Activated naive CD4-positive, alpha-beta T cell treated with anti-CD3 and anti-CD28 coated beads, Interleukin-2, amount 10 ng/mL, durations not matched to agents 7 days and 5 days (primary cell): ENCODE measurements at regions not wholly inside any gene's neighbourhood (a gene's known extent, or its start where the extent isn't known, plus 50 kb on each side); places are given as distances from the start of the nearest gene placed in this dataset.

Source experiments
- CTCF ChIA-PET: fragments of 350-600 bp; sonication (Branson Sonifier 250); formaldehyde crosslinking; loops from one replicate; lab custom pipeline; 2021; ENCODE audit warnings: antibody characterized with exemption; lab: Charles Lee
- DNase-seq: peaks from one replicate; pipeline ENCODE4 v3.0.0-alpha.2; 2020
- H3K27ac Mint-ChIP-seq: one replicate; pipeline ENCODE4 v1.8.0; 2021; ENCODE audit warnings: mild to moderate bottlenecking, moderate library complexity, mixed read lengths
- H3K27me3 Mint-ChIP-seq: one replicate; pipeline ENCODE4 v1.8.0; 2021; ENCODE audit warnings: mild to moderate bottlenecking, mixed read lengths
- H3K36me3 Mint-ChIP-seq: one replicate; pipeline ENCODE4 v1.8.0; 2021; ENCODE audit warnings: mixed read lengths
- H3K4me1 Mint-ChIP-seq: one replicate; pipeline ENCODE4 v1.8.0; 2021; ENCODE audit warnings: mixed read lengths
- H3K4me3 Mint-ChIP-seq: one replicate; pipeline ENCODE4 v1.8.0; 2021; ENCODE audit warnings: mild to moderate bottlenecking, moderate library complexity, mixed read lengths
- H3K9me3 Mint-ChIP-seq: one replicate; pipeline ENCODE4 v1.8.0; 2021; ENCODE audit warnings: mixed read lengths

- H3K4me1 Mint-ChIP-seq = no peaks in the 10 kb centered on the region
These were observed 342.6 kb downstream of the C4orf33 start for GRCh38 chr4:129438456-129438981.

GRCh38 chr4:129446074-129446473 is 350.1 kb downstream of the C4orf33 start:
- no peak for DNase-seq
- no peak overlapping the region for H3K4me3 Mint-ChIP-seq
- CTCF ChIA-PET = no interaction called here
- no peaks in the 10 kb centered on the region for H3K36me3 Mint-ChIP-seq
- H3K27me3 Mint-ChIP-seq = no peaks in the 10 kb centered on the region
- H3K9me3 Mint-ChIP-seq = no peaks in the 10 kb centered on the region
- no peaks in the 10 kb centered on the region for H3K4me1 Mint-ChIP-seq
- H3K27ac Mint-ChIP-seq = no peak overlapping the region

More at GRCh38 chr4:129438456-129438981, 342.6 kb downstream of the C4orf33 start:
- Mint-ChIP-seq H3K4me3 (no peak overlapping the region), H3K36me3 (no peaks in the 10 kb centered on the region), H3K9me3 (no peaks in the 10 kb centered on the region), H3K27ac (no peak overlapping the region), H3K27me3 (no peaks in the 10 kb centered on the region)
- DNase-seq = no peak
- CTCF ChIA-PET = no interaction called here

DNA sequence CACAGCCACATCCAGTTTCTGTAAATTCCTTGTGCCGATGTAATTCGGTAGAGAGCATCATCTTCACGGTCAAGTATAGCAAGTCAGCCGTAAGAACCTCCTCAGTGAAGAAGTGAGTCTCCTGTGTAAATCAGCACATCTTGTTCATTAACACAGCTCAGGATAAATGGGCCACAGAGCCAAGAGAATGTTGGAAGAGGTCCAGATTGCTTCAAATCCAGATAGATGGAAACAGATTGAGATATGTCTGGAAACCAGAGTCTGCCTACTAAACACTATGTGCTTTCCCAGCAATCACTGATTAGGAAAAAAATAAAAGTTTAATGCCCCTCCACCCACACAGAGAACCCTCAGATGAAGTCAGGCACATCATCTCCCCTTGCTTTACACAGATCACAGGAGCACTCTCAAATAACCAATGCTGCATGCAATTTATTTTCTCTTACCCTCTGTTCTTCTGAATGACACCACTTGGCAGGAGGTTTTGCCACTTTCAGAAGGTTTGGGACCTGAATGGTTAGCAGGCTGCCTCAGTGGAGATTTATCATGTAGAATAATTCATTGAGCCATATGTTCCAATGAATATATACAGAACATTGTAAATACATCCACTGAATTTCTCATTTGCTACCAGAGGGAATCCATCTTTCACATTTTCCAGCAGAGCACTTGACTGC is 357.7 kb downstream of the C4orf33 start:
- Mint-ChIP-seq H3K27me3 (no peaks in the 10 kb centered on the region), H3K4me1 (no peaks in the 10 kb centered on the region), H3K4me3 (no peak overlapping the region), H3K9me3 (no peaks in the 10 kb centered on the region), H3K27ac (no peak overlapping the region), H3K36me3 (no peaks in the 10 kb centered on the region)
- DNase-seq = no peak
- CTCF ChIA-PET = no interaction called here

- no peak overlapping the region for H3K4me3 Mint-ChIP-seq
- H3K36me3 Mint-ChIP-seq = no peaks in the 10 kb centered on the region
- CTCF ChIA-PET = interaction anchor here (1.1 kb wide), 1 partner anchor 185 kb away, joined by 3 read pairs; no protein-coding TSS in a partner anchor
- no peak overlapping the region for H3K27ac Mint-ChIP-seq
- H3K27me3 Mint-ChIP-seq = no peaks in the 10 kb centered on the region
- no peaks in the 10 kb centered on the region for H3K9me3 Mint-ChIP-seq
- no peaks in the 10 kb centered on the region for H3K4me1 Mint-ChIP-seq
- no peak for DNase-seq
These were observed 359.5 kb downstream of the C4orf33 start for GRCh38 chr4:129455482-129455881.

DNA sequence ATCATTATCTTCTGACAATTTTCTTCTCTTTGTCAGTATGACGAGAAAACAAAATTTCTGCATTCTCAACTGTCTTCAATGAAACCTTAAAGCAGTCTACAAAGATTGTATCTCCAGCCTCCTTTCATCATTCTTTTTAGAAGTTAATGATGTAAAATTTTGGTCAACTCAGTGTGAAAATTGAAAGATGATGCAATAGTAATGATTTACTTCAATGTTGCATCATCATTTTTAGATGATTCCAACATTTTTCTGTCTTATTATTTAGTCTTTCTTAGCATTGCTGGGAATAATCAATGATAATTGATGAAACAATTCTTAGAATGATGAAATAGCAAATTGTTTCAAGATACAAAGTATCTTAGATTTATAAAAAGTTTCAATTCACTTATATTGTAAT is 372.7 kb downstream of the C4orf33 start:
- no peaks in the 10 kb centered on the region for H3K36me3 Mint-ChIP-seq
- CTCF ChIA-PET = no interaction called here
- no peak overlapping the region for H3K27ac Mint-ChIP-seq
- no peak overlapping the region for H3K4me3 Mint-ChIP-seq
- DNase-seq = no peak
- no peaks in the 10 kb centered on the region for H3K27me3 Mint-ChIP-seq
- H3K4me1 Mint-ChIP-seq = no peaks in the 10 kb centered on the region
- no peaks in the 10 kb centered on the region for H3K9me3 Mint-ChIP-seq

- no peaks in the 10 kb centered on the region for H3K4me1 Mint-ChIP-seq
- CTCF ChIA-PET = interaction anchor here (0.6 kb wide), 1 partner anchor 750 kb away, joined by 3 read pairs; no protein-coding TSS in a partner anchor
- no peak overlapping the region for H3K27ac Mint-ChIP-seq
- DNase-seq = no peak
- no peak overlapping the region for H3K4me3 Mint-ChIP-seq
- H3K9me3 Mint-ChIP-seq = no peaks in the 10 kb centered on the region
- H3K27me3 Mint-ChIP-seq = no peaks in the 10 kb centered on the region
- H3K36me3 Mint-ChIP-seq = no peaks in the 10 kb centered on the region
These were observed 378.7 kb downstream of the C4orf33 start for GRCh38 chr4:129474698-129475097.

DNA sequence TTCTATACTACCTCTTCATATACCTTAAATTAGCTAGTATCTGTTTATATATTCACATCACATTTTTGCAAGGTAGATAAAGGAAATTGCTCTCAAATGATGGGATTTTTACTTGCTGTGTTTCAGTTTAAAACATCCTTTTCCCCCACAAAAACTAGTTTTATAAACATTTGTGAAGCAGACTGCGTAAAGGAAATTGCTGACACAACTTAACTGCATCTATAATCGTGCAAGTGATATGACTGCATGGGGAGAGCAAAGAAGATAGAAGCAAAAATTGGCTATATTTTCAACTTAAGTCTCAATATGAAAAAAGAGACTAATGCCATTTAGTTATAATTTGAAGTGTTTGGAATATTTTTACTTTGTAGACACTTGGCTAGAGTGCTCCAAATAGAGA is 385.2 kb downstream of the C4orf33 start:
- CTCF ChIA-PET = no interaction called here
- no peak for DNase-seq
- H3K36me3 Mint-ChIP-seq = no peaks in the 10 kb centered on the region
- no peak overlapping the region for H3K4me3 Mint-ChIP-seq
- no peaks in the 10 kb centered on the region for H3K27me3 Mint-ChIP-seq
- H3K9me3 Mint-ChIP-seq = no peaks in the 10 kb centered on the region
- H3K27ac Mint-ChIP-seq = no peak overlapping the region
- H3K4me1 Mint-ChIP-seq = no peaks in the 10 kb centered on the region

- no peaks in the 10 kb centered on the region for H3K27me3 Mint-ChIP-seq
- H3K4me1 Mint-ChIP-seq = no peaks in the 10 kb centered on the region
- no peak overlapping the region for H3K27ac Mint-ChIP-seq
- no peak for DNase-seq
- CTCF ChIA-PET = no interaction called here
- no peaks in the 10 kb centered on the region for H3K9me3 Mint-ChIP-seq
- H3K4me3 Mint-ChIP-seq = no peak overlapping the region
- H3K36me3 Mint-ChIP-seq = no peaks in the 10 kb centered on the region
These were observed 392.5 kb downstream of the C4orf33 start for GRCh38 chr4:129488427-129488826.

DNA sequence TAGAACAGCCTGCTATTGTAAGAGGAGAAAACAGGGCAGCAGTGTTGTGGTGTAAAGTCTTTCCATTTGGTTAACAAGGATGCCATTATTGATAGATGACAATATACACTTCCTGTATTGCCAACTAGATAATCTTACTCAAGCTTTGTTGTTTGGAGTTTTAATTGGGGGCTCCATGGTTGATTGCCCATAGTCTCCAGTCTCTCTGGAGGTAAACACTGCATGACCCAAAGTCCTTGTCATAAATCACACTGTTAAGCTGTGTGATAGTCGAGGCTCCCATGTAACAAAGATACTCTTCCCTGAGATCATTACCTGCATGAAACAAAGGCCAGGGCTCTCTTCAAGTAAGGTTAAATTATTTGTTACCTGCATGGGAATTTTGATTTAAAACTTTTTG is 394.6 kb downstream of the C4orf33 start:
- Mint-ChIP-seq H3K4me3 (no peak overlapping the region), H3K36me3 (no peaks in the 10 kb centered on the region), H3K9me3 (no peaks in the 10 kb centered on the region), H3K4me1 (no peaks in the 10 kb centered on the region), H3K27me3 (no peaks in the 10 kb centered on the region), H3K27ac (no peak overlapping the region)
- CTCF ChIA-PET = no interaction called here
- no peak for DNase-seq

DNA sequence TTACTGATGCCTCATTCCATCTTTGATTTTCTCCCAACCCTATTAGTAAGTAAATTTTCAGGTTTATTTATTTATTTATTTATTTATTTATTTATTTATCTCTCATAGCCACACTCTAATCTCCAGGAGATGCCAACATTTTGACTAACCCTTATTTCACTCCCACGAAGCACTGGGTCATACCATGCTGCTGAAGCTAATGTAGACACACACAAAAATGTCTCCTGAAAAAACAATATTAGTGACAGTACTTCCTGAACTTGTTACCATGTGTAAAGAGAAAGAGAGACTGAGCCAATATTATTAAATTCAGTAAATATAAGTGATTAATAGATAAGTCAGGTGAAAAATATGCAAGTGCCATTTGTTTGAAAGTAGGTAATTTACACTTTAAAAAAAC is 402.7 kb downstream of the C4orf33 start:
- H3K4me1 Mint-ChIP-seq = no peaks in the 10 kb centered on the region
- H3K9me3 Mint-ChIP-seq = no peaks in the 10 kb centered on the region
- DNase-seq = no peak
- H3K4me3 Mint-ChIP-seq = no peak overlapping the region
- no peaks in the 10 kb centered on the region for H3K27me3 Mint-ChIP-seq
- CTCF ChIA-PET = no interaction called here
- H3K36me3 Mint-ChIP-seq = no peaks in the 10 kb centered on the region
- no peak overlapping the region for H3K27ac Mint-ChIP-seq

GRCh38 chr4:129514852-129515251 is 418.9 kb downstream of the C4orf33 start:
- no peaks in the 10 kb centered on the region for H3K4me1 Mint-ChIP-seq
- H3K9me3 Mint-ChIP-seq = no peaks in the 10 kb centered on the region
- H3K36me3 Mint-ChIP-seq = no peaks in the 10 kb centered on the region
- CTCF ChIA-PET = no interaction called here
- no peak overlapping the region for H3K4me3 Mint-ChIP-seq
- H3K27ac Mint-ChIP-seq = no peak overlapping the region
- DNase-seq = no peak
- H3K27me3 Mint-ChIP-seq = no peaks in the 10 kb centered on the region

DNA sequence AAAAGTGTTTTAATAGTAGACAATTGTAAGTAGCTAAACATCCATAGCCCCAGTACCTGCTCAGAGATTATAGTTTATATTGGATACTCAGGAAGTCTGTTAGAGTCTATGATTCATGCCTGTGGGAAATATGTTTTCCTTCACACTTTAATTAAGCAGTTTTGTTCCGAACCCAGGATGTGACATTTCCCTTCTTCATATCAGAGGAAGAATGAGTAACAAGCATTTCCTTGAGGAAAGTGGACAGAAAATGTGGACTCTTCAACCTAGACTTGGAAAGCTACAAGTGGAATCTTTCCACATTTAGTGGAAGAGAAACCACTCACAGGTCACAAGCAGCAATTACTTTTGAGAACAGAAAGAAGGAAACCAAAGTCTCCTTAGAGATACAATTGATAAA is 419.4 kb downstream of the C4orf33 start:
- no peaks in the 10 kb centered on the region for H3K27me3 Mint-ChIP-seq
- no peaks in the 10 kb centered on the region for H3K4me1 Mint-ChIP-seq
- no peak for DNase-seq
- no peaks in the 10 kb centered on the region for H3K36me3 Mint-ChIP-seq
- no peaks in the 10 kb centered on the region for H3K9me3 Mint-ChIP-seq
- no peak overlapping the region for H3K27ac Mint-ChIP-seq
- no peak overlapping the region for H3K4me3 Mint-ChIP-seq
- CTCF ChIA-PET = no interaction called here

- CTCF ChIA-PET = no interaction called here
These were observed 430.9 kb downstream of the C4orf33 start for GRCh38 chr4:129526812-129527211.

DNA sequence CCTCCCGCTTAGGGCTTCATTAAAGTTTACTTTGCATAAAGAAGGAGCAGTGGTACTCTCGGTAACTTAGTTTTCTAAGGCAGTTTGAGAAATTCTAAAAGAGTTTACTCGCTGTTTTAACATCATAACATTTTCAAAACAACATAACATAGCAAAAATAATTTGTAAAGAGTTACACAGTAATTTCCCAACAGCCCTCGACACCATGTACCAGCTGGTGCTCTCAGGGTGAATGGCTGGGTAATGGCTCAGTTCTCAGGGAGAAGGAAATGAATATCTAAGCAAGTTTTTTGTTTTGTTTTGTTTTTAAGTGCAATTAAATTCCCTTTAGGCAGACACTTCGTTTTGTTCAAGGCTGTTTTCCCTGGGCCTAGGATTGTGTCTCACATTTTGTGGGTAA is 435.3 kb downstream of the C4orf33 start:
- Mint-ChIP-seq H3K4me3 (no peak overlapping the region), H3K27me3 (no peaks in the 10 kb centered on the region), H3K4me1 (peaks cover 2% of the 10 kb centered on the region), H3K36me3 (no peaks in the 10 kb centered on the region), H3K27ac (no peak overlapping the region), H3K9me3 (no peaks in the 10 kb centered on the region)
- DNase-seq = no peak
- CTCF ChIA-PET = no interaction called here

More at GRCh38 chr4:129526812-129527211, 430.9 kb downstream of the C4orf33 start:
- Mint-ChIP-seq H3K27me3 (no peaks in the 10 kb centered on the region), H3K27ac (no peak overlapping the region), H3K4me3 (no peak overlapping the region), H3K4me1 (no peaks in the 10 kb centered on the region), H3K9me3 (no peaks in the 10 kb centered on the region), H3K36me3 (no peaks in the 10 kb centered on the region)
- no peak for DNase-seq

GRCh38 chr4:129532573-129532972 is 436.6 kb downstream of the C4orf33 start:
- no peaks in the 10 kb centered on the region for H3K27me3 Mint-ChIP-seq
- peaks cover 2% of the 10 kb centered on the region for H3K4me1 Mint-ChIP-seq
- H3K36me3 Mint-ChIP-seq = no peaks in the 10 kb centered on the region
- H3K4me3 Mint-ChIP-seq = no peak overlapping the region
- CTCF ChIA-PET = no interaction called here
- no peak overlapping the region for H3K27ac Mint-ChIP-seq
- no peak for DNase-seq
- no peaks in the 10 kb centered on the region for H3K9me3 Mint-ChIP-seq
